ENCODE measurements at regions not wholly inside any gene's neighbourhood (a gene's known extent, or its start where the extent isn't known, plus 50 kb on each side); places are given as distances from the start of the nearest gene placed in this dataset.

DNA sequence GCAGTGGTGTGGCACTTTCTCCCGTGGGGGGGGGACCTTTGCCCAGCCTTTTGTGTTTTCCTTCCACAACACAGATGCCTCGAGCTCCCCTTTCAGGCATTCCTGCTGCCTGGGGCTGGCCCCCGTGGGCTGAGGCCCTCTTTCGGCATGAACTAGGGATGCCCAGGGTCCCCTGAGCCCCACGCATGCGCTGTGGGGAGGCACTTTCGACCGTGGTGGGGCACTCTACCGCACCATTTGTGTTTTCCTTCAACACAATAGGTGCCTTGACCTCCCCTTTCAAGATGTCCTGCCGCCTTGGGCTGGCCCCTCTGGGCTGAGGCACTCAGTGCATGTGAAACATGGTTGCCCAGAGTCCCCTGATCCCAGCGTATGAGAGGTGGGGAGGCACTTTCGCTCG, 363.7 kb downstream of the ALG10 start:
- TF ChIP-seq, protein P1, sequence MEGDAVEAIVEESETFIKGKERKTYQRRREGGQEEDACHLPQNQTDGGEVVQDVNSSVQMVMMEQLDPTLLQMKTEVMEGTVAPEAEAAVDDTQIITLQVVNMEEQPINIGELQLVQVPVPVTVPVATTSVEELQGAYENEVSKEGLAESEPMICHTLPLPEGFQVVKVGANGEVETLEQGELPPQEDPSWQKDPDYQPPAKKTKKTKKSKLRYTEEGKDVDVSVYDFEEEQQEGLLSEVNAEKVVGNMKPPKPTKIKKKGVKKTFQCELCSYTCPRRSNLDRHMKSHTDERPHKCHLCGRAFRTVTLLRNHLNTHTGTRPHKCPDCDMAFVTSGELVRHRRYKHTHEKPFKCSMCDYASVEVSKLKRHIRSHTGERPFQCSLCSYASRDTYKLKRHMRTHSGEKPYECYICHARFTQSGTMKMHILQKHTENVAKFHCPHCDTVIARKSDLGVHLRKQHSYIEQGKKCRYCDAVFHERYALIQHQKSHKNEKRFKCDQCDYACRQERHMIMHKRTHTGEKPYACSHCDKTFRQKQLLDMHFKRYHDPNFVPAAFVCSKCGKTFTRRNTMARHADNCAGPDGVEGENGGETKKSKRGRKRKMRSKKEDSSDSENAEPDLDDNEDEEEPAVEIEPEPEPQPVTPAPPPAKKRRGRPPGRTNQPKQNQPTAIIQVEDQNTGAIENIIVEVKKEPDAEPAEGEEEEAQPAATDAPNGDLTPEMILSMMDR (IDR thresholded peaks at IDR 0.05; ENCODE audit: extremely low read depth in 1 of 2, insufficient read depth in 1 of 2, low read depth in 1 of 2, low read length in 2 of 2): no peak
- TF ChIP-seq, protein P2, sequence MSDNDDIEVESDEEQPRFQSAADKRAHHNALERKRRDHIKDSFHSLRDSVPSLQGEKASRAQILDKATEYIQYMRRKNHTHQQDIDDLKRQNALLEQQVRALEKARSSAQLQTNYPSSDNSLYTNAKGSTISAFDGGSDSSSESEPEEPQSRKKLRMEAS (IDR thresholded peaks at IDR 0.05; ENCODE audit: insufficient read depth, insufficient read length): no peak
- TF ChIP-seq EZH2 (IDR thresholded peaks at IDR 0.05; ENCODE audit: borderline replicate concordance, low read depth, low read length, severe bottlenecking) (no peak), POLR2A (IDR thresholded peaks at IDR 0.05; ENCODE audit: low read depth, low read length) (no peak), MYC (IDR thresholded peaks at IDR 0.05; ENCODE audit: low read depth, low read length) (no peak), FOS (IDR thresholded peaks at IDR 0.05; ENCODE audit: borderline replicate concordance, insufficient read depth, low read length) (no peak)
